T-helper 2 cell treated with Interferon-gamma antibody and Interleukin-4, amounts not matched to agents 100 ng/mL and 5 ng/mL, for 36 hours (primary cell): ENCODE measurements at regions not wholly inside any gene's neighbourhood (a gene's known extent, or its start where the extent isn't known, plus 50 kb on each side); places are given as distances from the start of the nearest gene placed in this dataset.

Experiments used
- intact Hi-C: fragments of 100-400 bp; cut with micrococcal nuclease; formaldehyde crosslinking; loops from one replicate; pipeline ENCODE4 v1.15.1; 2023

DNA sequence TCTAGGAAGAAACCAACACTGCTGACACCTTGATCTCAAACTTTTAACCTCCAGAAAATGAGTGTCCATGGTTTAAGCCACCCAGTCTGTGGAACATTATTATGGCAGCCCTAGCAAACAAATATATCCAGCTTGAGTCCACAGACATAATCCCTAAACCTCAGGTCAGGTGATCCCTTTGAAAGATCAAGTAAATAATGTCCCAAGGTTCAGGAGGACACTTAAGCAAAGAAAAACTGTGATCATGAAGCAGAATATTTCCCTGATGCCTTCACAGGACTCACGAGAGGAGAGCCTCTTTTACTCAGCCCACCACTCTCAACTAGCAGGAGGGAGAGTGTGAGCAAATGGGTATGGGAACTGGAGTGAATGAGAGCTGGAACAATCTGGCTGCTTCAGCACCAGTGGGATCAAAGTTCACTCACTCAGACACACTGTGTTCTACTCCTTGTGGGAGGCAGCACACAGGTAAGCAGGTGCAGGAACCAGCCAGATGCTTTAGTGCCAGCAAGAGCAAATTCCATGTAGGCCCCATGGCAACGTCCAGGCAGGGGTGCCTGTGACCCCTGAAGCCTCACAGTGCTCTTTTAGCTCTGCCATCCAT lies 608.4 kb downstream of the RAB28 start:
- intact Hi-C loops: no loop called here

DNA sequence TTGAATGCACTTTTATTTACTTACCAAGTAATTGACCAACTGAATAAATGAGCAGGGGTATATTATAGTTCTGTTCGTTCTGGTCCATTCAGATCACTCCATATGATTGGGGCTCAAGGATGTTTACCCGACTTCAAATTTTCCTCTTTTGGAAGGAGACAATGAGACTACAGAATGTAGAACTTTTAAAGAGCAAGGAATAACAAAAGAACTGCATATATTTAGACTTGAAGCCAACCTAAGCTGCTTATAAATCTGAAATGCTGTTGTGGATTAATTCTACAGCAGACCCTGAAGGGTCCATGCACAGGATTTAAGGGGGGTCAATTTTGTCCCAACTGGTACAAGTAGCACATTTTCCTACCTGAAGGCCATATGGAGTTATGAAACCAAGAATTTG lies 610.8 kb downstream of the RAB28 start:
- intact Hi-C loops: no loop called here

DNA sequence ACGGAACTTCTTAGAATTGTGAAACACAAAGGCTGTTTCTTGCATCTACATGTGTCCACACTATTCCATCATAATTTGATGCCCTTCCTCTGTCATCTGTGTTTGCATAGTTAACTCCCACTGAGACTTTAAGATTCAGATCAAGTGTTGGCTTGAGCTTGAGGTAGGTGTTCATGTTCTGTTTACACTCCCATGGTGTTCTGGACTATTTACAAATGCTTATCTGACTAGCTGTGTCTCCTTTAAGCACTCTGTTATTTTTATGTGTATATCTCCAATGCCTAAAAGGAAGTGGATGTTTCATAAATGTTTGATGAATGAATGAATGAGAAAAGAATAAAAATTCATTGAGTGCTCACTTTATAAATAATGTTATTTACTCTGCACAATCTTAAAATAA lies 622.7 kb downstream of the RAB28 start:
- intact Hi-C loops: no loop called here

GRCh38 chr4:12852338-12853307 lies 631.5 kb downstream of the RAB28 start:
- intact Hi-C loops: loop anchor here (1.0 kb wide), 1 partner anchor 697 kb away; no protein-coding TSS in a partner anchor

DNA sequence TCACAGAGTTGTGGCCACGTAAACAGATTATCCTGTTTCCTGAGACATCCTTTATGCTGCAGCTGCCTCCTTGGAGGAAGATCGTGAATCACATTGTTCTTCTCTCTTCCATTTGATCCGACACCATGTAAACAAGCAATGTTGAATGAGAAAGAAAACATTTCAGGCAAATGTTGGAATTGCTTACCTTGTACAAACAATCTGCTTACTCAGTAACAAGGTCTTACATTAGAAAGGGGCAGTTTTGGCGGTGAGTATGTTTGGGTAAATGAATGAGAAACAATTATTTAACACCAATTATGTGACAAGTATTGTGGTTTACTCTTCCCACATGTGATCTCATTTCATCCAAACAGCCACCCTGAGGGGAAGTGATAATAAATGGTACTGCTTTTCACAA lies 637.8 kb downstream of the RAB28 start:
- intact Hi-C loops: no loop called here

GRCh38 chr4:12844141-12844540 lies 640.0 kb downstream of the RAB28 start:
- intact Hi-C loops: no loop called here

- intact Hi-C loops: no loop called here
Observed at GRCh38 chr4:12827966-12828365, 656.2 kb downstream of the RAB28 start.

GRCh38 chr4:12791536-12791935 lies 692.6 kb downstream of the RAB28 start:
- intact Hi-C loops: no loop called here

DNA sequence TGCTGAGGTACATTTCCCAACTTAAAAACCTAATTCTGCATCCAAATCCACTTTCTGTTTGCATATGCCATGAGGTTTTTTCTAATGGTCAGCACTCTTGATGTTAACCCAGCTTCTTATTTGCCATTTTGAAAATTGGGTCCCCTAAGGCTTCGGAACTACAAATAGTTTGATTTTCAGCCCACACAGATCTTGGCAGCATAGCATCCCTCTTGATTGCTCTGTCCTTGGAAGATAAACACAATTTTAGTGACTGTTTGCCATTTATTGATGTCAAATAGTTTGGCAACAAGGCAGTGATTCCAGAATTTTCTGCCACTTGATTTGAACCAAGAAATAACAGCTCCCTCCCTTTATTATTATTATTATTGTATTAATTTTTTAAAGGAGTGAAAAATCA lies 696.9 kb downstream of the RAB28 start:
- intact Hi-C loops: no loop called here

DNA sequence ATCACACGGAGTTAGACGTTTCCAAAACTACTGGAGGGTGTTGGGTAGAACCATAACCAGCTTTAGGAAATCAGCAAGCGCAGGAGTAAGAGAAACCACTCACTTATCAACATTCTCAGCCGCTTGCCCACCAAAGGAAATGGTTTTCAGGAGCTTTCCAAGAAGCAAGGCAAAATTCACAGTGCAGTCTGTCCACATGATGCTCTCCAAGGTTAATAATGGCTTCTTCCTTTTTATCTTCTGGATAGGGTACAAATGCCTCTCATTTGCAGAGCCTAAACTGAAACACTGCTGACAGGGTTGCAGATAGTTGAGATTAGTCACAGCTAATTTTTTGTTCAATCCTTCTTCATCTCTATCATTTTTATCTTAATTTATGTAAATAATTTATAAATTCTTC lies 705.4 kb downstream of the RAB28 start:
- intact Hi-C loops: no loop called here

GRCh38 chr4:12778191-12778590 lies 705.9 kb downstream of the RAB28 start:
- intact Hi-C loops: no loop called here

- intact Hi-C loops: no loop called here
Observed at GRCh38 chr4:12770351-12770750, 713.8 kb downstream of the RAB28 start.

- intact Hi-C loops: no loop called here
Observed at GRCh38 chr4:12761694-12762093, 722.4 kb downstream of the RAB28 start.

DNA sequence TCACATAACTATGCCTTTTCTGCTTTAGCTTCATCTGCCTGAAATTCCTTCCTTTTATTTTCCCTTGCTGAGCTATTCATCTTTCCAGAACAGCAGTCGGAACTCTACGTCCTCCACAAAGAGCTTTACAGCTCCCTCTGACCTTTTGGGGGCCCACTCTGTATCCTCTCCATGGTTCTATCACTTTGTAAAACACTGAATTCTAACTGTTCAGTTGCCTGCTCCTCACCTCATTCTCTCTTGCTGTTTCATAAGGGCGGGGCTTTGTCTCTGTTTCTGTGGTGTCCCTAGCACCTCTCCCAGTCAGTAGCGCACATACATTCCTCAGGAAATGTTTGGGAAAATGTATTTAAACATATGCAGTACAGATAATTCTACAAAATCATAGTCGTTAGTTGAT lies 737.0 kb downstream of the RAB28 start:
- intact Hi-C loops: no loop called here

DNA sequence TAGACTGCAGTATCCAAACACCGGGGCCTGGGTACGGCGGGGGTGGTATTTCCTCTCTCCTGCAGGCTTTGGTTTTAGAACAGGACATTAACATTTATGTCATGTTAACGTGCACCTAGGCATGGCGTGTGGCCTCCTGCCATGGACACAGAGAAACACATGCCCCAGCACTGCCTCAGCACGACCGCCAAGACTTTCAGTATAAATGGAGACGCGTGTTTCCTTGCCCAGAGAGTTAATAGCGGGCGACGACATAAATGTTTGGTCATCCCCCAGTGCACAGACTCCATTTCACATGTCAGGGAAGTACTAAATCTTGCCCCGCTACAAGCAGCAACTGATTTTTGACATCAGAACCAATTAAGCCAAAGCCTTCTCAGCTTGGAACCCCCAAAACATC lies 737.9 kb downstream of the RAB28 start:
- intact Hi-C loops: no loop called here

GRCh38 chr4:12734586-12734985 lies 749.6 kb downstream of the RAB28 start:
- intact Hi-C loops: no loop called here

- intact Hi-C loops: loop anchor here (1.0 kb wide), 1 partner anchor 820 kb away; no protein-coding TSS in a partner anchor
Observed at GRCh38 chr4:12729384-12729783, 754.8 kb downstream of the RAB28 start.

DNA sequence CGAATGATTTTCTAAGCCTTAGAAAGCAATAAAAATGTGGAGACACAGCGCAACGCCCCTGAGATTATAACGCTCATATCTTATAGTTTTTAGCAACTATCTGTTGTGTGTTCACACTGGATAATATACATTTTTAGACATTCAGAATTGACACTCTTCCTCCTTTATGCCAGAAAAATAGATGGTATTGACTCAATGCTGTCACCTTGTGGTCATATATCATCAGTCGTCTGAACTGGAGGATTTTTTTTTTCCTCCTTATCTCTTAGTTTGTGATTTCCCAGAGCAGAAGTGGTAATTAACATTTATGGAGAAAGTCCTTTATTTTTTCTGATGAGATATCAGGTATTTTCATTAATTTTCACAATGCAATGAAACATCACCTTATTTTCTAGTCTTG lies 759.6 kb downstream of the RAB28 start:
- intact Hi-C loops: no loop called here

- intact Hi-C loops: no loop called here
Observed at GRCh38 chr4:12723849-12724447, 760.2 kb downstream of the RAB28 start.

DNA sequence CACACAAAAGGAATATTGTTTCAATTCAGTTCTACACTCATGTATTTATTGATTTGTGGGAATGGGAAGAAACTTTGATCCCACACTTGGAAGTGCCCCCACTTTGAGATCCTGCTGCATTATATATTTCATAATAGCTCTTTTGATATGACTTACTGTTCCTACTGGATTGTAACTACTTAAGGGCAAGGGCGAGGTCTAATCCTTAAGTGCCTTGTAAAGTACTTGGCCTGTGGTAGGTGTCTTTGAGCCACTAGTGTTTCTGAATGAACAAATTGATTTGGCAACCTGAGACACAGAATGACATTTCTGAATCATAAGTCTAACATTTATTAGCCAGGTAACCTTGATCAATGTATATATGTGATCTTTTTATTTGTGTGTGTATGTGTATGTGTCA lies 767.2 kb downstream of the RAB28 start:
- intact Hi-C loops: no loop called here

- intact Hi-C loops: no loop called here
Observed at GRCh38 chr4:12712648-12713339, 771.3 kb downstream of the RAB28 start.
